NAMALWA (cell line): ENCODE measurements at regions not wholly inside any gene's neighbourhood (a gene's known extent, or its start where the extent isn't known, plus 50 kb on each side); places are given as distances from the start of the nearest gene placed in this dataset.

ENCODE experiments used
- DNase-seq: peaks from one replicate; pipeline ENCODE4 v3.0.0-alpha.2; 2015; ENCODE audit warnings: low spot score

DNA sequence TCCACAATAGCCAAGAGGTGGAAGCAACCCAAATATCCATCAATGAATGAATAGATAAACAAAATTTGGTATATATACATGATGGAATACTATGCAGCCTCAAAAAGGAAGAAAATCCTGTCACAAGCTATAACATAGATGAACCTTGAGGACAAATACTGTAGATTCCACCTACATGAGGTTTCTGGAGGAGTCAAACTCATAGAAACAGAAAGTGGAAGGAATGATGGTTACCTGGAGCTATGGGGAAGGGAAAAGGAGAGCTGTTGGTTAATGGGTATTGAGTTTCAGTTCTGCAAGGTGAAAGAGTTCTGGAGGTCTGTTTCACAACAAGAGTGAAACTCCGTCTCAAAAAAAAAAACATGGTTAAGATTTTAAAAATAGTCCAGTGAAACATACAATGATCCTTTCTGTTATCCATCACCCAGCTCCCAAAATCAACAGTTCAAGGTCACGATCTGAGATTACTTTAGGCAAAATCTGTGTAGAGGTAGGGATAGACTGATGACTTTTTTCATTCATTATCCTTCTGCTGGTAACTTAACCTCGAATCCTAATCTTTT, 80.8 kb upstream of the HNRNPU start:
- DNase-seq: no peak

DNA sequence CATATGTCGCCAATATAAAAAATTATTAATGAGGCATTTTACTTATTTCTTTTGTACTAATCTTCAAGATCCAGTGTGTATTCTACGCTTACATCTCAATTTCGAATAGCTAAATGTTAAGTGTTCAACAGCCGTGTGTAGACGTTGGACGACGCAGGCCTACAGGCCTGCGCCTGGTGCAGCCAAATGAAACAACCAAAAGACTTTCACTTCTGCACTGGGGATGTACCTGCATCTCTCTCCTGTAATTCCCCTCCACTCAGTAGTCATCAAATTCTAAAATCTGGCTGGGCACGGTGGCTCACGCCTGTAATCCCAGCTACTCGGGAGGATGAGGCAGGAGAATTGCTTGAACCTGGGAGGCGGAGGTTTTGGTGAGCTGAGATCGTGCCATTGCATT, 76.8 kb upstream of the HNRNPU start:
- peak; percentile 36 for DNase-seq

DNA sequence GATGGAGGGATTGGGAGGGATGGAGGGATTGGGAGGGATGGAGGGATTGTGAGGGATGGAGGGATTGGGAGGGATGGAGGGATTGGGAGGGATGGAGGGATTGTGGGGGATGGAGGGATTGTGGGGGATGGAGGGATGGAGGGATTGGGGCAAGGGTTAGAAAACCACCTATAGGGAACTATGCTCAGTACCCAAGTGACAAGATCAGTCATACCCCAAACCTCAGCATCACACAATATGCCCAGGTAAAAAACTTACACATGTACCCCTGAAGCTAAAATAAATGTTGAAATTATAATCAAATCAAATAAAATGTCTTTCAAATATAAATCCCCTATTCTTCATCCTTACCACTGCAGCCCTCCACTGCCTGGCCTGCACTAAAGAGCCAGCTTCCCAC, 72.8 kb upstream of the HNRNPU start:
- DNase-seq: no peak

DNA sequence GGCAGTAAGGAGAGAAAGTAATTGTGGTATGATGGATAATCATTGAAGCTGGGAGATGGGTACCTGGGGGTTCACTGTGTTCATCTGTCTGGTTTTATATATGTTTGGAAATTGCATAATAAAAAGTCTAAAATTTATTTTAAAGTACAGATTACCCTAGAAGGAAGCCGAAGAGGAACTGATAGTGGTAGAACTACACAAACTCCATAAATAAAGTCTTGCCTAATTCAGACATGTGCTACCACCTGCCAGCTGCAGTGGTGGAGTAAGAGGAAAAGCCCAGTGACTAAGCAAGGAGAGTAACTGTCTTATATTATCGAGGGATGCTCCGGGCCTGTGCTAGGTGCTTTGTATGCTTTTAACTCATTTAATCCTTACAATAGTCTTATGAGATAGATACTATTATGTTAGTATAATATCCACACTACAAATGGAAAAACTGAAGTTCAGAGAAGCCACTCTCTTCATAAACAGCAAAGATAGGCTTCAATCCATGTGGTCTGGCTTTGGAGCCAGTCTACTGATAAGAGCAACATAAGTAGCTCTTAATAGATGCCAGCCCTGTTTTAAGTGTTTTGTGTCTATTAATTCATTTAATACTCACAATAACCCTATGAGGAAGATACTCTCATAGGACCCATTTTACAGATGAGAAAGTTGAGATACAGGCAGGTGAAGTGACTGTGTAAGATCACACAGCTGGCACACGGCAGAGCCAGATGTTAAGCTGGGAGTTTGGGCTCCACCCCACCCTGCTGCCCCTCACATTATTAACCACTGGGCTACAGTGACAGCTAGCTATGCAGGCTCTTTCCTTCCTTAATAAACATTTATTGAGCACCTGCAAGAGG, 56.8 kb upstream of the HNRNPU start:
- peak; percentile 91 for DNase-seq

DNA sequence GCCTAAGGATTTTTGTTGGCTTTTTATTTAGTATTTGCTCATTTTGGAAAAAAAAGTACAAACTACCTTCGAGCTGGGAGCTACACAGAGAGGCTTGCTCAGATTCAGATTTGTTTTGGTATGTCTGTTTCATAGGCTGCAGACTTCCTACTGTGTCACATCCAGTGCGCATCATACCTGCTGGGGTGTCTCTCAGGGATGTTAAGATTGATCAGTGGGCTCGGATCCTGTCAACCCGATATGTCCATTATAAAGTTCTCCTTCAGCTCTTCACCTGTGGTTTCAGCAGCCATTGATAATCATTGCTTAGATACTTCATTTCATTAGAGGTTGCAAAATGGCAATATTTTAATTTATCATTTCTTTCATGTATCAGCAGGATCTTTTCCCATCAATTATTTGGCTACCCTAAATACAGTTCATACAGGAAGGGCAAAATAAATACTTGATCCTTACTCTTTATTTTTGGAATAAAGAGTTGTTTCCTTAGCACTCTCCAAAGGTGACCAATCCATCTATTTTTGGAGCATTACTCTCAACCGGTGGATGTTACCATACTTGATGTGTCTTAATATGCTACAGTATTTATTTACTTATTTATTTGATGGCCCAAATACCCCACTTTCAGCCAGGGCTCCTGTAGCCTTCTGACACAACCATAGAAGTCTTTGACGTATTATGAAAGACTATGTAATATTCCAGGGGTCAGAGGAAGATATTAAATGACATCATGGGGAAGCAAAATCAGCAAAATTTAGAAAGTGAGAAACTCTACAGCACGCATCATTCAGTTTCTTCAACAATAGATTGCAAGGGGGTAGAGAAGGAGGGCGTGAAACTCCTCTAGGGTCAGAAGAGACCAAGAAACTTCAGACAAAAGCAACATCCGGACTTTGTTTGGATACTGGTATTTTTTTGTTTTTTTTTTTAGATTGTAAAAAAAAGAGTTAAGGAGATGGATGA, 55.3 kb upstream of the HNRNPU start:
- DNase-seq: peak; percentile 56

DNA sequence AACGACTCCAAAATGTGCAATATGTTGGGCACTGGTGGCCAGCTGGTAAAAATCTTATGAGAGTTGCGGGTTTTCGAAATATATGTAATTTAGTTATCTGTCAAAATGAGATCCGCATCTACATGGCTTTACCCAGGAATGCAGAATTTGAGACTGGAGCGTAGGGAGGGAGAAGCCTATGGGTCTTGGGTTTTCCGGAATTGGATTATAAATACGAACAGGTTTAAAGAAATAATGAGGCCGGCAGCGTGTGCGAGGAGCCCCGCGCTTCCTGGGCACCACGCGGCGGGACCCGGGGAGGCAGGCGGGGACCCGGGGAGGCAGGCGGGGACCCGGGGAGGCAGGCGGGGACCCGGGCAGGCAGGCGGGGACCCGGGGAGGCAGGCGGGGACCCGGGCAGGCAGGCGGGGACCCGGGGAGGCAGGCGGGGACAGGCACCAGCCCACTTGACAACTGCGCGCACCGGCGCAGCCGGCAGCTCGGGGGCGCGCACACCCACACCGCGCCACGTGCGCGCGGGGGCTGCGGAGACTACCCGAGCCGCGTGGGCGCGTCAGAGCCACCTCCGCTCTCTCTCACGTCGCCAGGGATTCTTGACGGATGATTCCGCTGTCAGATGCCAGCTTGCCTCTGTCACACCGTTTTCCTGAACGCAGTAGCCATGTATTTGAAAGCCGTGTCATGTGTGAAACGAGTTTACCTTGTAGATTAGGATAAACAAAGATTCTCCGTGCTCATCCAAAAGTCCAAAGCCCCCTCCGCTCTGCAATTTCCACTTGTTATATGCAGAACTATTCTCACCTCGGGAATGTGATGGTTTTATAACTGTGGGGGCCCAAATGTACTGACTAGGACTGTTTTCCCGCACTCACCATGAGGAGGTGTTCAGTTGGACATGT, 54.3 kb upstream of the HNRNPU start:
- DNase-seq: peak; percentile 58

DNA sequence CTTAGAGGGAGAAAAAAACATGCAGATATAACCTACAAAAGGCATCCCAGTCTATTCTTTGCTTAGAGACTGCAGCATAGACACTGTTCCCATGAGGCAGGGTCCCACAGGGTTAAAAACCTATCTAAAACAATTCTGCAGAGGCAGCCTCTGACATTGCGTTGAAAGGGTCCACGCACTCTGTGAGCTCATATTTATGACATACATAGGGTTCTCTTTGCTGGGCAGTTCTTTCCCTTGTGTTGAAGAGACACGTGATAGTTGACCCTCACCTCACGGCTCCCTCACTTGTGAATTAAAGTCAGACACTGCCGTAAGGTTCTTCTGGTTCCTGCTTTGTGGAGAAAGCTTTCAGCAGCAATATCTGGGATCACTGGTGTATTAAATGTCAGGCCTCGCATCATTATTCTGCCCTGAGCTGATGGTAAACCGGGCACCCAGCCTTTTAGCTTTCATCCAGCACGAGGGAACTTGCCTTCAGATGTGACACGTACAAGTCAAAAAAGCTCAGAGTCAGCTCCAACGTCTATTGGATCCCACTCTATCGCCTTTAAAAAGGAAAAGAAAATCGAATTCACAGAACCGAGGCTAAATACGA, 52.8 kb upstream of the HNRNPU start:
- no peak for DNase-seq

DNA sequence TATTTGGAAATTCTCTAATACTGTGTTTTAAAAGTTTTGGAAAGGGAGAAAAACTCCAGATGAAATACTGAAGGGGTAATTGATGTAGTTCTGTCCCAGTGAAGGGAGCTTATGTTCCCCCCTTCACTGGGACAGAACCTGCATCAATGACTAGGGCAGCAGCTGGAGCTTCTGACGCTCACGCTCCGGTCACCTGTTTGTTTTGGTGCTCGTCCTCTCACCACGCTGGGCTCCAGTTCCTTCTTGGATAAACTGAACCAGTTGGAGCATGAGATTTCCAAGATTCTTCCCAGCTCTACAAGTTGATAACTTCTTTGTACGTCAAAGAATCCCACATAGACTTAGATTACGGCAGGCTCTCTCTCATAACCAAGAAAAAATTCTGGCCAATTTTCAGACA, 51.4 kb upstream of the HNRNPU start:
- no peak for DNase-seq

DNA sequence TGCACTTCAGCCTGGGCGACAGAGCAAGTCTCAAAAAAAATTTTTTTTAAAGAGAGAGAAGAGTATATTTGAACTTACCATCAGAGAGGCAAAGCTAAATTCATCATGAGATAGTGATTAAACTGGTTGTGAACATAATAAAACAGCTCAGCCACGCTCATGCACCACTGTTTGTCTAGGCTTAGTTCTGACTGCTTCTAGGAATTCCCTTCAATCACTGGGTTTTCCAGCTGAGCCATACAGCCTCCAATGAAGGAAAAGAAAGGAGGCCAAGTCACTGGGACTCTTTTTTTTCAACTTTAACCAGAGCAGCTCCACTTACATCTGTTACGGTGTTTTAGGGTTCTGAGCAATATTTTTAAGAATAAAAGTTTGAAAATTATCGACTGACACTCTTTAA, 50.4 kb upstream of the HNRNPU start:
- DNase-seq: no peak
